Uterus (tissue), 2 donors: ENCODE measurements at regions not wholly inside any gene's neighbourhood (a gene's known extent, or its start where the extent isn't known, plus 50 kb on each side); places are given as distances from the start of the nearest gene placed in this dataset.

Source experiments
- CTCF ChIP-seq, 4 experiments: fragments of 200-600 bp in 2 of 4; fragments of 450-650 bp in 2 of 4; sonication (generic) in 2 of 4; IDR thresholded peaks; one replicate each; pipeline ENCODE4 v1.5.1; 2016 to 2019; ENCODE audit warnings: antibody characterized with exemption in 4 of 4, mild to moderate bottlenecking in 2 of 4, moderate library complexity in 1 of 4
- POLR2A ChIP-seq, 2 donors: fragments of 450-650 bp; IDR thresholded peaks; one replicate each; pipeline ENCODE4 v1.6.1; 2016; ENCODE audit warnings: antibody characterized with exemption in 2 of 2, mild to moderate bottlenecking in 1 of 2, moderate library complexity in 1 of 2

GRCh38 chr4:32219306-32220075 is 1499.3 kb downstream of the PCDH7 start:
- TF ChIP-seq POLR2A (IDR thresholded peaks at IDR 0.05) (no peak), CTCF (IDR thresholded peaks at IDR 0.05) (no peak)
